Uterus (tissue), 3 donors: ENCODE measurements at regions not wholly inside any gene's neighbourhood (a gene's known extent, or its start where the extent isn't known, plus 50 kb on each side); places are given as distances from the start of the nearest gene placed in this dataset.
A peak's percentile ranks its signal among the peaks of the same experiment; 100 is the strongest.

Experiments used
- DNase-seq, 2 donors: peaks; one replicate each; pipeline ENCODE4 v3.0.0-alpha.2; 2019 to 2020
- H3K27ac ChIP-seq, 2 donors: fragments of 200-600 bp; sonication (generic); 1 replicate in 1 of 2; 2 replicates in 1 of 2; pipeline ENCODE4 v1.5.1; 2016 to 2018
- H3K27me3 ChIP-seq, 2 donors: fragments of 200-600 bp; sonication (generic); one replicate each; pipeline ENCODE4 v1.5.1; 2018 to 2019; ENCODE audit warnings: control low read depth in 1 of 2
- H3K36me3 ChIP-seq, 2 donors: fragments of 200-600 bp; sonication (generic); one replicate each; pipeline ENCODE4 v1.5.1; 2019; ENCODE audit warnings: control low read depth in 1 of 2
- H3K4me1 ChIP-seq, 2 donors: fragments of 200-600 bp; sonication (generic); one replicate each; pipeline ENCODE4 v1.5.1; 2018 to 2019; ENCODE audit warnings: control low read depth in 1 of 2
- H3K4me3 ChIP-seq, 2 donors: fragments of 200-600 bp; sonication (generic); 1 replicate in 1 of 2; 2 replicates in 1 of 2; pipeline ENCODE4 v1.5.1; 2018 to 2019; ENCODE audit warnings: mild to moderate bottlenecking in 1 of 2
- H3K9me3 ChIP-seq, 2 donors: fragments of 200-600 bp; sonication (generic); one replicate each; pipeline ENCODE4 v1.5.1; 2019; ENCODE audit warnings: control low read depth in 1 of 2
- CTCF ChIP-seq, 4 experiments: fragments of 200-600 bp in 2 of 4; fragments of 450-650 bp in 2 of 4; sonication (generic) in 2 of 4; IDR thresholded peaks; one replicate each; pipeline ENCODE4 v1.5.1; 2016 to 2019; ENCODE audit warnings: antibody characterized with exemption in 4 of 4, mild to moderate bottlenecking in 2 of 4, moderate library complexity in 1 of 4
- POLR2A ChIP-seq, 2 donors: fragments of 450-650 bp; IDR thresholded peaks; one replicate each; pipeline ENCODE4 v1.6.1; 2016; ENCODE audit warnings: antibody characterized with exemption in 2 of 2, mild to moderate bottlenecking in 1 of 2, moderate library complexity in 1 of 2
- intact Hi-C: fragments of 100-400 bp; cut with DNase I; formaldehyde crosslinking; loops from one replicate; pipeline ENCODE4 v1.15.1; 2023; ENCODE audit warnings: low total_unique reads
- donor health status: DM: yes; HTN: yes; CAD: no.

- Histone ChIP-seq H3K27ac (no peak overlapping the region), H3K4me3 (no peak overlapping the region), H3K36me3 (no peaks in the 10 kb centered on the region), H3K27me3 (no peaks in the 10 kb centered on the region), H3K9me3 (no peaks in the 10 kb centered on the region), H3K4me1 (peaks cover 5% of the 10 kb centered on the region in 2 donors)
- intact Hi-C loops: no loop called here
- no peak for DNase-seq
- no peak for TF ChIP-seq POLR2A (IDR thresholded peaks at IDR 0.05)
- no peak for TF ChIP-seq CTCF (IDR thresholded peaks at IDR 0.05)
Observed at GRCh38 chr4:53859305-53859704, 205.1 kb downstream of the CHIC2 start.

DNA sequence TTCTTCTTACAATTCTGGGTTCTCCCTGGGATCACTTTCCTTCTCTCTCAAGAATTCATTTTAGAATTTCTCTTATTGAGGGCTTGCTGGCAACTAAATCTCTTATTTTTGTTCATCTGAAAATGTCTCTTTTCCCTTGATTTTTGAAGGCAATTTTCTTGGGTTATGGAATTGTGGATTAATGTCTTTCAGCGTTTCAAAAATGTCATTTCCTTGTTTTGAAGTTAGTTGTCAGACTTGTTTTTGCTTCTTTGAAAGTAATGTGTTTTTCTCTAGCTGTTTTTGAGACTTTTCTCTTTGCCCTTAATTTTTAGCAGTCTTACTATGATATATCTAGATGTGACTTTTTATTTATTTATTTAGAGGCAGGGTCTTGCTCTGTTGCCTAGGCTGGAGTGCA is 205.7 kb downstream of the CHIC2 start:
- no peaks in the 10 kb centered on the region for H3K36me3 ChIP-seq

DNA sequence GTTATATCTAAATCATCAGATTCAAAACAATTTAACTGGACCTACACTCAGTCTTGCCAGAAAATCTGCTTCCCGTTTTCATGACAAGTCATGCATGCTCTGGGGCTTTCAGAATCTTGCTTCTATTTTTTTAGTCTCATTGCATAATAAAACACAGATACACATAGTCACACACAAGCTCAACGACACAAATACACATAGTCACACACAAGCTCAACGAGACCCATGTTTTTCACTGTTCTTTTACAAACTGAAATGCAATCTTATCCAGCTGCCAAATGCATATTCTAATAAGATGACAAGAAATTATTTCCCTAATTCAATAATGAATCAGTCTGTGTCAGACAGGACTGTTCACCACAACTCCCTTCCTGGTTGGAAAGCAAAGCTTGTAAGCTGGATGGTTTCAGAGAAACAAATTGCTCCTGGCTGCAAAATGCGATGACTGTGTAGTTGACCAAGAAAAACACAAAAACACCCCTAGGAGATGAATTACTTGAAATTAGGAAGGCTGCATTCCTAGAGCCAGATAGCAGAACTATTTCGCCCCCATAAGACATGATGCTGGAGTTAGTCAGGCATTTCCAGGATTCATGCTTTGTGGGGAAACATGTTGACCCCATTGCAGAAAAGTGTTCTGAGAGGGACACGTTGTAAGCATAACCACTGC is 208.7 kb downstream of the CHIC2 start:
- TF ChIP-seq POLR2A (IDR thresholded peaks at IDR 0.05) (no peak), CTCF (IDR thresholded peaks at IDR 0.05) (no peak)
- Histone ChIP-seq H3K9me3 (no peaks in the 10 kb centered on the region), H3K27ac (peak overlapping the region; percentile 55 to 68), H3K36me3 (no peaks in the 10 kb centered on the region), H3K4me3 (no peak overlapping the region), H3K27me3 (no peaks in the 10 kb centered on the region), H3K4me1 (peaks cover 0 to 5% of the 10 kb centered on the region in 2 donors)
- intact Hi-C loops: no loop called here
- peak; percentile 25 to 45 for DNase-seq

More for the DNA sequence above, 205.7 kb downstream of the CHIC2 start:
- TF ChIP-seq POLR2A (IDR thresholded peaks at IDR 0.05) (no peak), CTCF (IDR thresholded peaks at IDR 0.05) (no peak)
- intact Hi-C loops: no loop called here
- Histone ChIP-seq H3K9me3 (no peaks in the 10 kb centered on the region), H3K27ac (no peak overlapping the region), H3K4me1 (peaks cover 4 to 5% of the 10 kb centered on the region in 2 donors), H3K27me3 (no peaks in the 10 kb centered on the region), H3K4me3 (no peak overlapping the region)
- DNase-seq: no peak

DNA sequence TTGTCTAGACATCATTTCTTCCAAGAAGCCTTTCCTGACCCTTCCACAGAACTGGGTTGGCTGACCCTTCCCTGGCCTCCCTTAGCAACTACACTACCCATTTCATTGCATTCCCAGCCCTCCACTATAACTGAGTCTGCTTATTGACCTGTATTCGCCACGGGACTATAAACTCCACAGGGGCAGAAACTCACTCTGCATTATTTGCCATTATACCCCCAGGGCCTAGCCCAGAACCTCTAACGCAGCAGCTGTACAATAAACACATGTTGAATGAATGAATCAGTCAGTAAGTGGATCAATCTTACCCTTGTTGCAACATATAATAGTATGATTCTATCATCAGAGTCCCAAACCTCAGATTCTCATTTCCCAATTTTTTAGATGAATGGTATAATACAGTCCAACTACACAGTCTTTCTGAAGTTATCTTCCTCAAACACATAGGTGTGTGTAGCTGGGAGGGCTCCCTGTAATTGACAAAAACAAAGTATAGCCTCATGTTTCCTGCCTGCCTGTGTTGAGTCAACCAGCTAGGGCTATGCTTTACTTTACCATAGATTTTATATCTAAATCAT is 209.3 kb downstream of the CHIC2 start:
- H3K27ac ChIP-seq: peak overlapping the region; percentile 55 to 68

More for the DNA sequence above, 209.3 kb downstream of the CHIC2 start:
- DNase-seq: no peak
- intact Hi-C loops: no loop called here
- Histone ChIP-seq H3K27me3 (no peaks in the 10 kb centered on the region), H3K9me3 (no peaks in the 10 kb centered on the region), H3K36me3 (no peaks in the 10 kb centered on the region), H3K4me1 (peaks cover 0 to 5% of the 10 kb centered on the region in 2 donors), H3K4me3 (no peak overlapping the region)
- no peak for TF ChIP-seq POLR2A (IDR thresholded peaks at IDR 0.05)
- no peak for TF ChIP-seq CTCF (IDR thresholded peaks at IDR 0.05)
